Suppressor macrophage (primary cell): ENCODE measurements at regions not wholly inside any gene's neighbourhood (a gene's known extent, or its start where the extent isn't known, plus 50 kb on each side); places are given as distances from the start of the nearest gene placed in this dataset.
"Not testable (repeated sequence)": the region's sequence is repeated elsewhere in the genome, so short reads cannot be mapped to it uniquely, and the experiment has no call there.

Experiments
- DNase-seq, 4 experiments: peaks; one replicate each; pipeline ENCODE4 v3.0.0-alpha.2; 2020 to 2022

DNA sequence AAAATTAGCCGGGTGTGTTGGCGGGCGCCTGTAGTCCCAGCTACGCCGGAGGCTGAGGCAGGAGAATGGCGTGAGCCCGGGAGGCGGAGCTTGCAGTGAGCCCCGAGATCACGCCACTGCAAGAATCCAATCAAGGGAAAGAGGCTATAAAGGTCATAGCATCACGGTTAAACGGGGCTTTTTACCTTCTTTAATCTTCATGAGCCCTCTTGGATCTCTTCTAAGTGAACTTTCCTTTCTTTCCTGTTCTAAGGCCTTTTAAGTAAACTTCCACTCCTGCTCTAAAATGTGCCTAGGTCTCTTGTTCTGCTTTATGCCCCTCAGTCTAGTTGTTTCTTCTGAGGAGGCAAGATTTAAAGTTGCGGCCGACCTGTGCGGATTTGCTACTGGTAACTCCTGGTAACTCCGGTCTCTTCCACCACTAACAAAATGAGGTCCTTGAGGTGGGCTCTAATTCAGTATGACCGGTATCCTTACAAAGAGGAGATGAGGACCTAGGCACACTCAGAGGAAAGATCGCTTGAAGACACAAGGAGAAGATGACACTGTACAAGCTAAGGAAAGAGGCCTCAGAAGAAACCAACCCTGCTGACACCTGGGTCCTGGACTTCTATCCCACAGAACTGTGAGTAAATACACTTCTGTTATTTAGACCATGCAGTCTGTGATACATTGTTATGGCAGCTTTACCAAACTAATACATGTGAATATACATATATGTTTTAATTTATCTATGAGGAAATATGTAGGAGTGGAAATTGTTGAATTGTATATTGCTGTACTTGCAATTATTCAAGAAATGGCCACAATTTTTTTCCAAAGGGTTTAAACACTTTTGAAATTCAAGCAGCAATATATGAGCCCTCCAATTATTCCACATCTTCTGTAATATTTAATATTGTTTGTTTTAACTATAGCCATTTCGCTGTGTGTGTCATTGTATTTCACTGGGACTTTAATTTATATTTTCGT lies 331.5 kb upstream of the CNTNAP2 start:
- no peak for DNase-seq

- DNase-seq: not testable (repeated sequence)
Observed at GRCh38 chr7:145781388-145781787, 335.2 kb upstream of the CNTNAP2 start.

DNA sequence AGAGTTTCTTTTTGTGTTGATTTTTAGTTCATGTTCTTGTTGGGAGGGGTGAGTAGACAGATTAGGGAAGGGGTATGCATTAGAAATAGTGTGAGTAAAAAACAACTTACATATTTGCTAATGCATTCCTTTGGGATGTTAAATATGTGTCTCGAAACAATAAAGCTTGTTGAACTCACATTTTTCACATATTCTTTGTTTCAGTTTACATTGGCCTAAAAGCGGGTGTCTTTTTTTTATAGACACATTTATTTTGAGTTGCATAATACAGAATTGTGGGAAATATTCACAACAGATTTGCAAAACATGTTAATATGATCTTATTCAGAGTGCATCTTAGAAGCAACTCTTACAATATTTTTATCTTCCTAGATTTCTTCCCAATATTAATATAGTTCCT lies 337.5 kb upstream of the CNTNAP2 start:
- DNase-seq: no peak

DNA sequence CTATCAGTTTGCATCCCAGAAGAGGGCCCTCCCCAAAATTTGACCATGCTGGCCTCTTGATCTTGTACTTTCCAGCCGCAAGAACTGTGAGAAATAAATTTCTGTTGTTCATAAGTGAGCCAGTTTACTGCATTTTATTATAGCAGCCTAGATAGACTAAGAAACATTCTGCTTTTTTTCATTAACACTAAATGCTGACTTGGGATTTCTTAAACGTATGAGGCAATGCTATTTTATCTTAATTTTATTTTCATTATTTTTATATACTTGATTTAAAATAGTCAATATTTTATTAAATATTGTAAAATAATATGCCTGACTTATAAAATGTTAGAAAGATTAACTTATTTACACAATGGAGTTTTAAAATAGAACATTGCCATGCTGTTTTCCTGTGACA lies 341.8 kb upstream of the CNTNAP2 start:
- DNase-seq: no peak

- no peak for DNase-seq
Observed at GRCh38 chr7:145753004-145753403, 363.6 kb upstream of the CNTNAP2 start.

DNA sequence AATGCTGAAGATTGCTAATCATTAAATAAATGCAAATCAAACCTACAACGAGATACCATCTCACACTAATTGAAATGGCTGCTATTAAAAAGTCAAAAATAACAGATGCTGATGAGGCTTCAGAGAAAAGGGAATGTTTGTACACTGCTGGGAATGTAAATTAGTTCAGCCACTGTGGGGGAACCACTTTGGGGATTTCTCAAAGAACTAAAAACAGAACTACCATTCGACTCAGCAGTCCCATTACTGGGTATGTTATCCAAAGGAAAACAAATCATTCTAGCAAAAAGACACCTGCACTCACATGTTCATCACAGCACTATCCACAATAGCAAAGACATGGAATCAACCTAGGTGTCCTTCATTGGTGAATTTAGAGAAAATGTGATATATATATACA lies 379.0 kb upstream of the CNTNAP2 start:
- DNase-seq: no peak

GRCh38 chr7:145735061-145735460 lies 381.5 kb upstream of the CNTNAP2 start:
- DNase-seq: no peak

DNA sequence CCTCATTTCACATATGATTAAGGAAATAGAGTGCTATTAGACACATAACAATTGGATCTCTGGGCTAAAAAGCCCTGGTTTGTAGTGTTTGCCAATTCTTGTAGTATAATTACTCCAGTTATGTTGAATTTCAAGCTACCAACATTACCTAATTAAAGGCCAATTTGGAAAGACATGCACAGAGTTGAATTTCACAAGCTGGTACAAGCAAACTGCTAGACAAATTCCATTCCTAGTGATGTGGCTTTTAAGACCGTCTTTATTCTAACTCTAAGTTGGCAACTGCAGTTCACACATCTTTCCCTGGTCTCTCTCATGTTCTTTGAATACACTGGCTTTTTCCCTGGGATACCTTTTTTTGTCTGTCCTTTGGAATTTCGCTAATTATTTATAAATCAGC lies 384.1 kb upstream of the CNTNAP2 start:
- no peak for DNase-seq

GRCh38 chr7:145729691-145730090 lies 386.9 kb upstream of the CNTNAP2 start:
- no peak for DNase-seq

GRCh38 chr7:145718129-145718528 lies 398.5 kb upstream of the CNTNAP2 start:
- DNase-seq: no peak

- DNase-seq: no peak
Observed at GRCh38 chr7:145700488-145700887, 416.1 kb upstream of the CNTNAP2 start.

GRCh38 chr7:145698526-145699262 lies 417.9 kb upstream of the CNTNAP2 start:
- no peak for DNase-seq

- not testable (repeated sequence) for DNase-seq
Observed at GRCh38 chr7:145697412-145698107, 419.0 kb upstream of the CNTNAP2 start.

- no peak for DNase-seq
Observed at GRCh38 chr7:145696071-145696470, 420.5 kb upstream of the CNTNAP2 start.

GRCh38 chr7:145692237-145692950 lies 424.2 kb upstream of the CNTNAP2 start:
- DNase-seq: no peak

DNA sequence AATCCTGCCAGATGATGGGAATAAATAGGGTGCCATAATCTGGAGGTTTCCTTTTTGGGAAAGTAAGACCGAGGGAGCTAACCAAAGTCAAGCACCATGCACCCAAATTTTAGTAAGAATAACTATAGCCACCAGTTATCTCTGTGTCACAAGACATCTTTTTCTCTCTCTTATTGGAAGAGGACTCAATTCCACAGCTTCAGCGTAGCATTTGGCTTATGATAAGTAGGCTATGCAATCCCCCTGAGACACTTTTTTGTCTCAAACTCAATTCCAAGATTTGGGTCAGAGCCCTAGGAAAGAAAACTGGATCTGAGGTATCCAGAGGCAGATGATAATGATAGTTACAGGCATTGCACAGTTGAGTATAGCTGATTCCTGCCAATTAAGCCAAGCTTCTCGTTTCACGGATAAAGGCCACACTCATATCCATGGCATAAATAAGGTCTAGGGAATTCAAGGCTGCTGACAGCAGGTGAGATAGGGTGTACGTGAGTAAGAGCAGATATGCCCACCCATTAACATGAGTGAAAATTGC lies 425.2 kb upstream of the CNTNAP2 start:
- DNase-seq: no peak

DNA sequence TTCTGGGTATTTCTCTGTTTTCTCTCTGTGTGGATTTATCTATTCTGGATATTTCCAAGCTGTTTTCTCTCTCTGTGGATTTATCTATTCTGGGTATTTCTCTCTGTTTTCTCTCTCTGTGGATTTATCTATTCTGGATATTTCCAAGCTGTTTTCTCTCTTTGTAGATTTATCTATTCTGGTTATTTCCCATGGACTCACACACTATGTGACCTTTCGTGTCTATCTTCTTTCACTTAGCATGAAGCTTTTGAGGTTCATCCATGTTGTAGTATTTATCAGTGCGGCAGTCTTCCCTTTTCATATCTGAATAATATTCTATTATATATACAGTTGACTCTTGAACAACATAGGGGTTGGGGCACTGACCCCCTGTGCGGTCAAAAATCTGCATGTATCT lies 435.0 kb upstream of the CNTNAP2 start:
- no peak for DNase-seq

- no peak for DNase-seq
Observed at GRCh38 chr7:145681159-145681558, 435.4 kb upstream of the CNTNAP2 start.

DNA sequence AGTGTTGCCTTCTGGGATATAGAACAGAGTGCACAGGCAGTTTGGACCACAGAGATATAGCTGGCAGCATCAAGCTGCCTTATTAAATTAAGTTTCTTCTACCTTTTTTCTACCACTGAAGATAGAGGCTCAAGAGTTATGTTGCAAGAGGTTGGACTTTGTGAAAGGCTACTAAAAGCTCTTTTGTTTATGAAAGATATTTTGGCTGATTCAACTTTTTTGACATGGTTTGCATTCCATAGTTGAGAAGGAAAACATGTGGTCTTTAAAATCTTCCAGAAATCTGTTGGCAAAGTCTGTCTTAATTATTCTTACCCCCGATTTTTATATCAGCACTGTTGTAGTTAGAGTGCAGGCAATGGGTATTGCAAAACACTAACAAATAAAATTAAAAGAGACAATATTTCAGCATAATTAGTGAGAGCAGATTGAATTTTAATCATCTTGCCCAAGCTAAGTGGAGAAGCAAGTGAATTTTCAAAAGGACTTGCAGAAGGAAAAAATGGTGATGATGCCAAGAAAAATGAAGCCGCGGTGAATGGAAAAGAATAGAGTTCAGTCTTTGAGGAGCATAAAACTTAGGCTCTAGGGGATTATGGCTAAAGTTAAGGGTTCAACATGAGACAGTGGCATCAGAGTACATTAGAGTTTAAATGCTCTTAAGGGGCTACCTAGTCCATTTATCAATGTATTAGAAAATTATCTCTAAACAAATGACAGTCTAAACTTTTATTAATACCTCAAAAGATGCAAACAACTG lies 450.9 kb upstream of the CNTNAP2 start:
- no peak for DNase-seq

DNA sequence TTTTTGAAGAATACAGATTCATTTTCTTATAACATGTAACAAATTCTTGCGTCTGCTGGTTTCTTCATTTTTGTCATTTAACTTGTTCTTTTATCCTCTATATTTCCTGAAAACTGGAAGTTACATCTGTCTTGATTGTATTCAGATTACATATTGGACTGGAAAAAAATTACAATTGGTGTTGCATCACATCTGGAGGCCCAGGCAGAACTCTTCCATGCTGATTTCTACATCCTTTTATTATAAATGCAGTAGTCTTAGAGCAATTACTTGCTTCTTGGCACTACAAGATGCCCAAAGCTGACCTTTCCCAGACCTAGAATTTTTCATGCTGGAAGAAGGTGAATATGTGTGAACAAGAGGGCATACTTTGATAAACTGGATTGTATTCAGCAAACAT lies 460.9 kb upstream of the CNTNAP2 start:
- no peak for DNase-seq

DNA sequence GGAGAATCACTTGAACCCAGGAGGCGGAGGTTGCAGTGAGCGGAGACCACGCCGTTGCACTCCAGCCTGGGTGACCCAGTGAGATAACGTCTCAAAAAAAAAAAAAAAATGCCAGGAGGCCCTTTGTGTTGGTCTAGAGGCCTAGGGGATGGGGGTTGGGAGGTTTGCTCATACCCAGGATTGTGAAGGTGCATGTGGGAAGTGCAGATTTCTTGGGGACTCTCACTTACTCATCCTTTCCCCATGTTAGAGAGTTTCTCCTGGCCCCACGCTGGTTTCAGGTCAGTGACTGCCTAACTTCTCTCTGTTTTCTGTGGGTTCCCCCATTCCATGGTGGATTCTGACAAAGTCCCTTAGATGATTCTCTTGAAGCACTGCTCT lies 471.5 kb upstream of the CNTNAP2 start:
- no peak for DNase-seq
